H1 (cell line): ENCODE measurements at regions not wholly inside any gene's neighbourhood (a gene's known extent, or its start where the extent isn't known, plus 50 kb on each side); places are given as distances from the start of the nearest gene placed in this dataset.

ENCODE experiments used
- CTCF ChIA-PET: fragments of 300-600 bp; sonication (Branson Sonifier 250); formaldehyde crosslinking; loops from one replicate; lab custom pipeline; 2021; ENCODE audit not compliant: partially characterized antibody; lab: Charles Lee
- POLR2A ChIA-PET: fragments of 300-600 bp; sonication (Branson Sonifier 250); formaldehyde crosslinking; loops from one replicate; lab custom pipeline; 2021; ENCODE audit warnings: inconsistent platforms; ENCODE audit not compliant: partially characterized antibody; lab: Charles Lee
- DNase-seq, 2 experiments: peaks; one replicate each; pipeline versions ENCODE4 v3.0.0 to v3.0.0-alpha.2; 2010 to 2022; ENCODE audit warnings: low spot score in 2 of 2, low read depth in 1 of 2, mixed read lengths in 1 of 2
- FAIRE-seq: peaks from 2 replicates; lab custom pipeline; 2011; peaks lifted over from hg19 to GRCh38; lab: Jason Lieb, UNC
- H2AFZ ChIP-seq: 2 replicates; pipeline ENCODE4 v1.8.1; 2012; ENCODE audit warnings: low read length, inconsistent platforms
- H2AK5ac ChIP-seq: 2 replicates; pipeline ENCODE4 v1.6.1; 2013; ENCODE audit warnings: low read depth, low read length
- H2BK120ac ChIP-seq: replicated peaks from 2 replicates; pipeline ENCODE3; 2013; ENCODE audit warnings: low read depth, low read length, inconsistent platforms
- H2BK12ac ChIP-seq: 2 replicates; pipeline ENCODE4 v1.6.1; 2013; ENCODE audit warnings: low read depth, low read length
- H2BK15ac ChIP-seq: 2 replicates; pipeline ENCODE4 v1.6.1; 2013; ENCODE audit warnings: low read length
- H2BK20ac ChIP-seq: 2 replicates; pipeline ENCODE4 v1.6.1; 2013; ENCODE audit warnings: low read length
- H2BK5ac ChIP-seq: 2 replicates; pipeline ENCODE4 v1.6.1; 2013; ENCODE audit warnings: low read depth, low read length
- H3K14ac ChIP-seq: 2 replicates; pipeline ENCODE4 v1.6.1; 2013; ENCODE audit warnings: inconsistent platforms; ENCODE audit not compliant: insufficient read length
- H3K18ac ChIP-seq: 2 replicates; pipeline ENCODE4 v1.6.1; 2013; ENCODE audit warnings: low read length; ENCODE audit errors: extremely low read depth
- H3K23ac ChIP-seq: 2 replicates; pipeline ENCODE4 v1.6.1; 2013; ENCODE audit warnings: inconsistent platforms; ENCODE audit not compliant: insufficient read length
- H3K23me2 ChIP-seq: 2 replicates; pipeline ENCODE4 v1.6.1; 2013; ENCODE audit warnings: low read depth, low read length
- H3K27ac ChIP-seq: 2 replicates; pipeline ENCODE4 v1.6.1; 2011; ENCODE audit warnings: low read depth, low read length, inconsistent platforms
- H3K27me3 ChIP-seq, 4 experiments: replicated peaks in 1 of 4; 1 replicate in 1 of 4; 2 replicates in 3 of 4; pipeline versions ENCODE4 v1.6.1 to v1.8.1; 2011 to 2013; ENCODE audit warnings: low read length in 3 of 4, mild to moderate bottlenecking in 3 of 4, inconsistent platforms in 2 of 4, mixed read lengths in 2 of 4, moderate library complexity in 1 of 4; ENCODE audit not compliant: control insufficient read depth in 3 of 4, insufficient read depth in 3 of 4; ENCODE audit errors: extremely low read depth in 1 of 4
- H3K36me3 ChIP-seq, 4 experiments: 2 replicates each; pipeline versions ENCODE4 v1.6.1 to v1.8.1; 2011 to 2013; ENCODE audit warnings: mild to moderate bottlenecking in 4 of 4, low read length in 3 of 4, moderate library complexity in 2 of 4, control low read depth in 1 of 4, inconsistent platforms in 1 of 4; ENCODE audit not compliant: insufficient read depth in 4 of 4, control insufficient read depth in 2 of 4
- H3K4ac ChIP-seq: replicated peaks from 2 replicates; pipeline ENCODE3; 2013; ENCODE audit warnings: low read length, low read depth, mixed read lengths, inconsistent platforms; ENCODE audit not compliant: insufficient read length
- H3K4me1 ChIP-seq, 4 experiments: replicated peaks in 1 of 4; 1 replicate in 1 of 4; 2 replicates in 3 of 4; pipeline versions ENCODE4 v1.6.1 to v1.8.1; 2011 to 2013; ENCODE audit warnings: low read length in 3 of 4, inconsistent platforms in 2 of 4, mixed read lengths in 1 of 4; ENCODE audit not compliant: insufficient read depth in 4 of 4, control insufficient read depth in 3 of 4
- H3K4me2 ChIP-seq, 2 experiments: 2 replicates each; pipeline versions ENCODE4 v1.6.1 to v1.8.1; 2011 to 2013; ENCODE audit warnings: low read depth in 2 of 2, low read length in 2 of 2, control low read depth in 1 of 2, inconsistent platforms in 1 of 2, mild to moderate bottlenecking in 1 of 2; ENCODE audit not compliant: insufficient read depth in 1 of 2
- H3K4me3 ChIP-seq, 4 experiments: fragments of 200-600, 300-600 bp in 1 of 4; sonication (generic), shearing (Covaris generic), sonication (Bioruptor Twin) in 1 of 4; 2 replicates each; pipeline versions ENCODE4 v1.5.1 to v1.8.1; 2011 to 2016; ENCODE audit warnings: low read length in 4 of 4, low read depth in 3 of 4, control low read depth in 2 of 4, inconsistent platforms in 2 of 4, mild to moderate bottlenecking in 2 of 4, mixed read lengths in 1 of 4, moderate library complexity in 1 of 4; ENCODE audit not compliant: insufficient read depth in 2 of 4; ENCODE audit errors: extremely low read depth in 1 of 4
- H3K56ac ChIP-seq: replicated peaks from 2 replicates; pipeline ENCODE3; 2013; ENCODE audit warnings: low read depth, mild to moderate bottlenecking, mixed read lengths, low read length, inconsistent platforms; ENCODE audit not compliant: insufficient read length
- H3K79me1 ChIP-seq: 2 replicates; pipeline ENCODE4 v1.6.1; 2013; ENCODE audit warnings: low read depth, low read length, control low read depth
- H3K79me2 ChIP-seq, 2 experiments: 2 replicates each; pipeline versions ENCODE4 v1.6.1 to v1.8.1; 2012 to 2013; ENCODE audit warnings: low read length in 2 of 2, mild to moderate bottlenecking in 2 of 2, inconsistent platforms in 1 of 2; ENCODE audit not compliant: insufficient read depth in 2 of 2, control insufficient read depth in 1 of 2
- H3K9ac ChIP-seq, 4 experiments: replicated peaks in 1 of 4; 1 replicate in 1 of 4; 2 replicates in 3 of 4; pipeline versions ENCODE4 v1.6.1 to v1.8.1; 2011 to 2013; ENCODE audit warnings: low read depth in 3 of 4, low read length in 3 of 4, control low read depth in 2 of 4, mild to moderate bottlenecking in 2 of 4, moderate library complexity in 2 of 4, inconsistent platforms in 1 of 4; ENCODE audit errors: extremely low read depth in 1 of 4
- H3K9me3 ChIP-seq, 2 experiments: 2 replicates each; pipeline versions ENCODE4 v1.6.1 to v1.8.1; 2012 to 2013; ENCODE audit warnings: mild to moderate bottlenecking in 2 of 2, moderate library complexity in 2 of 2, control low read depth in 1 of 2, inconsistent platforms in 1 of 2, low read depth in 1 of 2, low read length in 1 of 2, mixed read lengths in 1 of 2; ENCODE audit not compliant: insufficient read depth in 2 of 2
- H4K20me1 ChIP-seq, 2 experiments: replicated peaks in 1 of 2; 2 replicates each; pipeline versions ENCODE3 to v1.8.1; 2011 to 2013; ENCODE audit warnings: inconsistent platforms in 2 of 2, low read length in 2 of 2, mild to moderate bottlenecking in 1 of 2; ENCODE audit not compliant: insufficient read depth in 2 of 2, control insufficient read depth in 1 of 2
- H4K5ac ChIP-seq: 2 replicates; pipeline ENCODE4 v1.6.1; 2013; ENCODE audit warnings: low read length, low read depth, mixed read lengths, inconsistent platforms; ENCODE audit not compliant: insufficient read length
- H4K8ac ChIP-seq: 2 replicates; pipeline ENCODE4 v1.8.0; 2013; ENCODE audit warnings: mild to moderate bottlenecking, moderate library complexity, low read length, inconsistent platforms; ENCODE audit not compliant: insufficient read depth; ENCODE audit errors: extremely low read depth
- H4K91ac ChIP-seq: replicated peaks from 2 replicates; pipeline ENCODE3; 2013; ENCODE audit warnings: low read length, mixed read lengths, inconsistent platforms; ENCODE audit not compliant: insufficient read length
- TAF1 ChIP-seq: IDR thresholded peaks from 2 replicates; pipeline ENCODE4 v1.6.1; 2011; ENCODE audit warnings: mild to moderate bottlenecking, low read depth, low read length
- WGBS, 2 experiments: shearing (Covaris generic) in 1 of 2; methylation state at CpG; one replicate each; pipeline versions ENCODE4 v1.1.6 to v1.1.7; 2013 to 2015; ENCODE audit warnings: low lambda C conversion rate in 2 of 2, mixed read lengths in 2 of 2, inconsistent platforms in 1 of 2, low coverage in 1 of 2, missing lambda C conversion rate in 1 of 2; ENCODE audit not compliant: insufficient replicate concordance in 2 of 2, insufficient coverage in 1 of 2, insufficient read length in 1 of 2; ENCODE audit errors: extremely low coverage in 1 of 2, missing lambda C conversion rate in 1 of 2; 5-methylcytosine and 5-hydroxymethylcytosine counted together

DNA sequence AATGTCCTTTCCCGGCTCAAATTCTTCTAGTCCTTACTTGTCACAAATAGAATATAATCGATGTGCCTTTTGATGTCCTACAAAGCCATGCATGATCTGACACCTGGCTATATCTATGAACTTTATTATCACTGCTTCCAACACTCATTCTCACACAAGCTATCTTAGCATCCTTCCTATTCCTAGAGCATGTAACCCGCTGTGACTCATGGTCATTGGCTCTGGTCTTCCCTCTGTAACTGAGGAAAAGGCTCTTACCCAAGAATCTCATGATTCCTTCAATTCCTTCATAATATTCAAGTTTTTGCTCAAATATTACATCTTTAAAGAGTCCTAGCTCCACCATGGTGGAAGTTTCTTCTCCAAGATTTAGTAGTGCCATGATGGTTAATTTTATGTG lies 480.0 kb upstream of the PAPPA start:
- no peak overlapping the region for H2BK120ac ChIP-seq
- H2BK15ac ChIP-seq: no peak overlapping the region
- no peak overlapping the region for H2BK20ac ChIP-seq
- no peaks in the 10 kb centered on the region for H3K23me2 ChIP-seq
- H3K36me3 ChIP-seq: no peaks in the 10 kb centered on the region
- 98% methylated on average over 3 of the region's 3 CpGs; no CpG with 5 or more reads in 1 of the 2 experiments for WGBS, 2 experiments
- H3K23ac ChIP-seq: no peak overlapping the region
- H3K27ac ChIP-seq: no peak overlapping the region
- ChIA-PET POLR2A (no interaction called here), CTCF (interaction anchor here (0.6 kb wide), 1 partner anchor 341 kb away, joined by 3 read pairs; no protein-coding TSS in a partner anchor)
- no peak overlapping the region for H4K8ac ChIP-seq
- no peak overlapping the region for H3K4ac ChIP-seq
- no peak overlapping the region for H3K9ac ChIP-seq
- H2BK5ac ChIP-seq: no peak overlapping the region; the same call in 1 of the 2 replicates
- no peaks in the 10 kb centered on the region for H3K79me1 ChIP-seq
- no peak overlapping the region for H2BK12ac ChIP-seq
- DNase-seq (no peak), FAIRE-seq (no peak)
- no peak overlapping the region for H3K14ac ChIP-seq
- no peak overlapping the region for H3K18ac ChIP-seq
- H3K4me1 ChIP-seq: no peaks in the 10 kb centered on the region; a peak in 1 of 7 replicates
- H3K79me2 ChIP-seq: no peaks in the 10 kb centered on the region
- H3K9me3 ChIP-seq: peaks cover 0 to 11% of the 10 kb centered on the region in 2 experiments; a peak in 1 of 4 replicates
- no peak overlapping the region for H3K56ac ChIP-seq
- no peak overlapping the region for H4K91ac ChIP-seq
- H2AFZ ChIP-seq: no peak overlapping the region
- H4K5ac ChIP-seq: no peak overlapping the region
- no peaks in the 10 kb centered on the region for H3K27me3 ChIP-seq
- TF ChIP-seq TAF1: no peak
- no peaks in the 10 kb centered on the region for H4K20me1 ChIP-seq
- H3K4me2 ChIP-seq: no peak overlapping the region
- no peak overlapping the region for H3K4me3 ChIP-seq
- no peak overlapping the region for H2AK5ac ChIP-seq
